Heart left ventricle (tissue), 16 donors: ENCODE measurements at regions not wholly inside any gene's neighbourhood (a gene's known extent, or its start where the extent isn't known, plus 50 kb on each side); places are given as distances from the start of the nearest gene placed in this dataset.
"Not testable (repeated sequence)": the region's sequence is repeated elsewhere in the genome, so short reads cannot be mapped to it uniquely, and the experiment has no call there.

Experiments used
- ATAC-seq, 4 donors: fragments of 200-7000 bp; cut with Tn5 transposase; one replicate each; pipeline ENCODE4 v1.9.1; 2020 to 2022; ENCODE audit warnings: moderate library complexity in 4 of 4, mild to moderate bottlenecking in 3 of 4, moderate number of reproducible peaks in 1 of 4
- DNase-seq, 5 donors: peaks; one replicate each; pipeline ENCODE4 v3.0.0-alpha.2; 2020
- H3K27ac ChIP-seq, 12 donors: fragments of 200-600 bp; sonication (generic) in 4 of 12; one replicate each; pipeline versions ENCODE4 v1.5.0 to v1.8.0; 2016 to 2022; ENCODE audit warnings: mild to moderate bottlenecking in 2 of 12
- H3K27me3 ChIP-seq, 9 donors: fragments of 200-600 bp; sonication (generic) in 2 of 9; one replicate each; pipeline versions ENCODE4 v1.5.1 to v1.8.0; 2016 to 2022; ENCODE audit warnings: mild to moderate bottlenecking in 3 of 9
- H3K36me3 ChIP-seq, 9 donors: fragments of 200-600 bp; sonication (generic) in 2 of 9; one replicate each; pipeline versions ENCODE4 v1.5.0 to v1.8.0; 2018 to 2022; ENCODE audit warnings: mild to moderate bottlenecking in 2 of 9
- H3K4me1 ChIP-seq, 12 donors: fragments of 200-600 bp; sonication (generic) in 4 of 12; one replicate each; pipeline versions ENCODE4 v1.5.0 to v1.8.0; 2016 to 2022; ENCODE audit warnings: mild to moderate bottlenecking in 3 of 12
- H3K4me3 ChIP-seq, 12 donors: fragments of 200-600 bp; sonication (generic) in 4 of 12; one replicate each; pipeline versions ENCODE4 v1.5.0 to v1.8.0; 2017 to 2022; ENCODE audit warnings: mild to moderate bottlenecking in 9 of 12, moderate library complexity in 4 of 12
- H3K9me3 ChIP-seq, 12 donors: fragments of 200-600 bp; sonication (generic) in 4 of 12; one replicate each; pipeline versions ENCODE4 v1.5.0 to v1.8.0; 2016 to 2022; ENCODE audit warnings: mild to moderate bottlenecking in 1 of 12
- CTCF ChIP-seq, 12 donors: fragments of 200-600 bp; sonication (generic) in 4 of 12; IDR thresholded peaks; one replicate each; pipeline versions ENCODE4 v1.5.0 to v1.8.0; 2018 to 2022; ENCODE audit warnings: antibody characterized with exemption in 12 of 12, mild to moderate bottlenecking in 5 of 12
- POLR2A ChIP-seq, 2 donors: fragments of 450-650 bp; IDR thresholded peaks; one replicate each; pipeline ENCODE4 v1.6.1; 2017; ENCODE audit warnings: antibody characterized with exemption in 2 of 2, mild to moderate bottlenecking in 2 of 2, moderate library complexity in 2 of 2
- WGBS, 4 donors: extraction: QIAGEN DNeasy Blood & Tissue Kit in 2 of 4; methylation state at CpG; one replicate each; pipeline versions ENCODE4 v1.1.5 to v1.1.7; 2013 to 2018; 5-methylcytosine and 5-hydroxymethylcytosine counted together
- intact Hi-C, 10 donors: fragments of 100-400 bp; cut with DNase I; formaldehyde crosslinking; loops; one replicate each; pipeline versions ENCODE4 v1.11.1 to v1.14.2; 2022
- donor health status: ischemic (EF 13 %, LVEDD 7.1; RV severe dilation, severe dysfunction).
- donor health status: healthy with polysubstance abuse.
- donor health status: DM: no; HTN: yes; CAD: no.
- donor health status: DM: no; HTN: no; CAD: no.
- donor health status: ischemic (EF 25% LVEDD 6.9; RV normal size, moderate dysfunction).
- donor health status: ischemic (EF 25% LVEDD 5.7; RV mildly dilated, moderate dysfunction).
- donor health status: healthy.
- donor health status: DM: yes; HTN: yes; CAD: no.
- donor health status: ischemic (EF 35%, LVEDD 5.7; RV mildly dilated, moderate dysfunction).
- donor health status: nonischemic (EF 11% LVEDD 7.7; RV severe dilation, severe dysfunction).
- donor health status: DM: yes; HTN: yes; CAD: no.
- donor health status: PGD.
- donor health status: ischemic (EF 29% LVEDD 5.4; RV normal size, mild dysfunction).
- donor health status: nonischemic (EF 23%, LVEDD 6.1; RV moderate dilation, normal function).

GRCh38 chr5:27773636-27774035 is 735.2 kb upstream of the CDH9 start:
- DNase-seq (no peak), ATAC-seq (no peak)
- TF ChIP-seq POLR2A (IDR thresholded peaks at IDR 0.05) (no peak), CTCF (IDR thresholded peaks at IDR 0.05) (no peak)
- Histone ChIP-seq H3K27ac (no peak overlapping the region), H3K9me3 (peaks cover 0 to 7% (median 0%) of the 10 kb centered on the region in 12 donors), H3K36me3 (no peaks in the 10 kb centered on the region), H3K4me1 (no peaks in the 10 kb centered on the region), H3K27me3 (no peaks in the 10 kb centered on the region), H3K4me3 (no peak overlapping the region)
- 34 to 50% (median 48%) methylated on average over 1 of the region's 1 CpG for WGBS, 4 donors
- intact Hi-C loops, result no loop called here

GRCh38 chr5:27773166-27773565 is 734.8 kb upstream of the CDH9 start:
- WGBS, 4 donors, result 58 to 70% (median 62%) methylated on average over 3 of the region's 3 CpGs
- ATAC-seq (no peak), DNase-seq (no peak)
- Histone ChIP-seq H3K36me3 (no peaks in the 10 kb centered on the region), H3K9me3 (peaks cover 0 to 7% (median 0%) of the 10 kb centered on the region in 12 donors), H3K4me1 (no peaks in the 10 kb centered on the region), H3K27ac (no peak overlapping the region), H3K4me3 (no peak overlapping the region), H3K27me3 (no peaks in the 10 kb centered on the region)
- TF ChIP-seq POLR2A (IDR thresholded peaks at IDR 0.05), result no peak
- no peak for TF ChIP-seq CTCF (IDR thresholded peaks at IDR 0.05)
- intact Hi-C loops, result no loop called here

DNA sequence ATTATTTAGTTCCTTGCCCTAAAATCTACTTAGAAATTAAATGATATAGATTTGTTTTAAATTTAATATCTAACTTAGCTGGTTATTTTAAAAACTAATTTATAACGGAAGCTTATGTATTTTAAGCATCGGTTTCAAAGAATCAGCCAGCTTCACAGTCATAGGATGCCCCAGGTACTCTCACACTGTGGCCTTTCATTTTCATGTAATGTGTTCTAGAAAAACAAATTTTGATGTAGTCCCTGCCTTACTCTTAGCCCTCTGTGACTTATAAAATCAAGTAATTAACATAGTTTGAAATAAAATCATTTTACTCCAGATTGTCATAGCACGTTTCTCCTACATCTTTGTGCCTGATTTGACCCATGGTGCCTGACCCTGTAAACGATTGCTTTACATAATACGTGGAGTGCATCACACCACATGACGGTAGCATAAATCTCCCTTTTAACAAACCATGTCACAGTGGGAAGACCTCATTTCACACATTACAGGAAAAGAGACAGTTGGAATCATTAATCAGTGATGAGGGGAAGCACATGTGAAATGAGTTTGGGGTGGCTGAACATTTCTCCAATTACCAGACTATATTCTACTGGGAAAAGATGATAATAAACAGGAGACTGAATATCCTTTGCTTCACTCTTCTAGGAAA is 731.5 kb upstream of the CDH9 start:
- intact Hi-C loops, result no loop called here
- no peak for ATAC-seq

DNA sequence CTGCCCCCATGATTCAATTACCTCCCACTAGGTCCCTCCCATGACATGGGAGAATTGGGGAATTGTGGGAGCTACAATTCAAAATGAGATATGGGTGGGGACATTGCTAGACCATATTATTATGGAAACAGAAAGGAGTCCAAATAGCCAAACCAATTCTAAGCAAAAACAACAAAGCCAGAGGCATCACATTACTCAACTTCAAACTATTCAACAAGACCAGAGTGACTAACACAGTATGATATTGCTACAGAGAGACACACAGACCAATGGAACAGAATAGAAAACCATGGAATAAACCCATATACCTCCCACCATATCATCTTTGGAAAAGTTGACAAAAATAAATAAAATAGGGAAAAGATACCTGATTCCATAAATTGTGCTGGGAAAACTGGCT is 710.5 kb upstream of the CDH9 start:
- intact Hi-C loops, result no loop called here
- Histone ChIP-seq H3K27ac (no peak overlapping the region), H3K27me3 (no peaks in the 10 kb centered on the region), H3K4me1 (no peaks in the 10 kb centered on the region), H3K9me3 (peaks cover 0 to 30% (median 2%) of the 10 kb centered on the region in 12 donors), H3K36me3 (no peaks in the 10 kb centered on the region), H3K4me3 (no peak overlapping the region)
- no peak for TF ChIP-seq CTCF (IDR thresholded peaks at IDR 0.05)
- no peak for TF ChIP-seq POLR2A (IDR thresholded peaks at IDR 0.05)
- no peak for ATAC-seq
- no peak for DNase-seq

More for the DNA sequence above, 731.5 kb upstream of the CDH9 start:
- Histone ChIP-seq H3K36me3 (no peaks in the 10 kb centered on the region), H3K4me3 (no peak overlapping the region), H3K27ac (no peak overlapping the region), H3K9me3 (peaks cover 0 to 3% (median 0%) of the 10 kb centered on the region in 12 donors), H3K27me3 (no peaks in the 10 kb centered on the region), H3K4me1 (no peaks in the 10 kb centered on the region)
- TF ChIP-seq CTCF (IDR thresholded peaks at IDR 0.05) (no peak), POLR2A (IDR thresholded peaks at IDR 0.05) (no peak)
- no peak for DNase-seq
- 80 to 86% (median 83%) methylated on average over 6 of the region's 6 CpGs for WGBS, 4 donors

DNA sequence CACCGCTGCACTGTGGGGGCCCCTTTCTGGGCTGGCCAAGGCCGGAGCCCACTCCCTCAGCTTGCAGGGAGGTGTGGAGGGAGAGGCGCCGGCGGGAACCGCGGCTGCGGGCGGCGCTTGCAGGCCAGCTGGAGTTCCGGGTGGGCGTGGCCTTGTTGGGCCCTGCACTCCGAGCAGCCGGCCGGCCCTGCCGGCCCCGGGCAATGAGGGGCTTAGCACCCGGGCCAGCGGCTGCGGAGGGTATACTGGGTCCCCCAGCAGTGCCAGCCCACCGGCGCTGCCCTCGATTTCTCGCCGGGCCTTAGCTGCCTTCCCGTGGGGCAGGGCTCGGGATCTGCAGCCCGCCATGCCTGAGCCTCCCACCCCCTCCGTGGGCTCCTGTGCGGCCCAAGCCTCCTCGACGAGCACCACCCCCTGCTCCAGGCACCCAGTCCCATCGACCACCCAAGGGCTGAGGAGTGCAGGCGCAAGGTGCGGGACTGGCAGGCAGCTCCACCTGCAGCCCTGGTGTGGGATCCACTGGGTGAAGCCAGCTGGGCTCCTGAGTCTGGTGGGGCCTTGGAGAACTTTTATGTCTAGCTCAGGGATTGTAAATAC is 705.1 kb upstream of the CDH9 start:
- H3K27ac ChIP-seq, DNase-seq, H3K4me3 ChIP-seq, ATAC-seq, intact Hi-C loops, H3K4me1 ChIP-seq, H3K27me3 ChIP-seq, H3K36me3 ChIP-seq: not testable (repeated sequence)
- WGBS, 4 donors, result 89 to 96% (median 94%) methylated on average over 14 to 35 of the region's 35 CpGs
- H3K9me3 ChIP-seq, result peaks cover 0 to 17% (median 0%) of the 10 kb centered on the region in 12 donors
